ENCODE measurements at regions not wholly inside any gene's neighbourhood (a gene's known extent, or its start where the extent isn't known, plus 50 kb on each side); places are given as distances from the start of the nearest gene placed in this dataset.

GRCh38 chr7:130936202-130936931 is 202.4 kb upstream of the KLF14 start:
- Histone ChIP-seq H2AFZ (ENCODE audit: low read length) (no peak overlapping the region), H3K79me2 (ENCODE audit: insufficient read depth, low read length) (peaks cover 99% of the 10 kb centered on the region), H3K4me1 (ENCODE audit: insufficient read depth, low read length) (peaks cover 38% of the 10 kb centered on the region), H3K27me3 (ENCODE audit: insufficient read depth, low read length) (no peaks in the 10 kb centered on the region), H3K4me2 (ENCODE audit: insufficient read depth, low read length) (no peak overlapping the region), H3K4me3 (ENCODE audit: insufficient read depth, low read length) (no peak overlapping the region), H3K36me3 (ENCODE audit: insufficient read depth, low read length) (peaks cover 51% of the 10 kb centered on the region), H3K27ac (ENCODE audit: low read depth, low read length) (peak overlapping the region; percentile 30), H3K9me3 (ENCODE audit: low read depth, low read length) (no peaks in the 10 kb centered on the region), H4K20me1 (ENCODE audit: insufficient read depth, low read length) (peaks cover 27% of the 10 kb centered on the region)
- no peak for DNase-seq (ENCODE audit: insufficient read length, low spot score, missing footprints)
- no peak for TF ChIP-seq CTCF (IDR thresholded peaks at IDR 0.05; ENCODE audit: extremely low read depth, low read depth, low read length)

- peaks cover 51% of the 10 kb centered on the region for H3K36me3 ChIP-seq (ENCODE audit: insufficient read depth, low read length)
- peaks cover 99% of the 10 kb centered on the region for H3K79me2 ChIP-seq (ENCODE audit: insufficient read depth, low read length)
- no peak for DNase-seq (ENCODE audit: insufficient read length, low spot score, missing footprints)
- no peaks in the 10 kb centered on the region for H3K27me3 ChIP-seq (ENCODE audit: insufficient read depth, low read length)
- TF ChIP-seq CTCF (IDR thresholded peaks at IDR 0.05; ENCODE audit: extremely low read depth, low read depth, low read length), result no peak
- no peak overlapping the region for H3K4me3 ChIP-seq (ENCODE audit: insufficient read depth, low read length)
- no peak overlapping the region for H2AFZ ChIP-seq (ENCODE audit: low read length)
- H3K27ac ChIP-seq (ENCODE audit: low read depth, low read length), result peak overlapping the region; percentile 30
- H3K9me3 ChIP-seq (ENCODE audit: low read depth, low read length), result no peaks in the 10 kb centered on the region
- H3K4me2 ChIP-seq (ENCODE audit: insufficient read depth, low read length), result no peak overlapping the region
- peaks cover 43% of the 10 kb centered on the region for H3K4me1 ChIP-seq (ENCODE audit: insufficient read depth, low read length)
- peaks cover 27% of the 10 kb centered on the region for H4K20me1 ChIP-seq (ENCODE audit: insufficient read depth, low read length)
These were observed 203.0 kb upstream of the KLF14 start for GRCh38 chr7:130937016-130937415.

- Histone ChIP-seq H3K9me3 (ENCODE audit: low read depth, low read length) (no peaks in the 10 kb centered on the region), H3K4me3 (ENCODE audit: insufficient read depth, low read length) (no peak overlapping the region), H3K79me2 (ENCODE audit: insufficient read depth, low read length) (peaks cover 99% of the 10 kb centered on the region), H3K4me1 (ENCODE audit: insufficient read depth, low read length) (peaks cover 51% of the 10 kb centered on the region), H3K36me3 (ENCODE audit: insufficient read depth, low read length) (peaks cover 46% of the 10 kb centered on the region), H3K4me2 (ENCODE audit: insufficient read depth, low read length) (peak overlapping the region; percentile 91), H3K27ac (ENCODE audit: low read depth, low read length) (peak overlapping the region; percentile 97), H4K20me1 (ENCODE audit: insufficient read depth, low read length) (peaks cover 27% of the 10 kb centered on the region), H2AFZ (ENCODE audit: low read length) (no peak overlapping the region), H3K27me3 (ENCODE audit: insufficient read depth, low read length) (no peaks in the 10 kb centered on the region)
- no peak for TF ChIP-seq CTCF (IDR thresholded peaks at IDR 0.05; ENCODE audit: extremely low read depth, low read depth, low read length)
- DNase-seq (ENCODE audit: insufficient read length, low spot score, missing footprints), result no peak
These were observed 203.8 kb upstream of the KLF14 start for GRCh38 chr7:130937830-130938229.

- Histone ChIP-seq H3K27ac (ENCODE audit: low read depth, low read length) (peak overlapping the region; percentile 97), H3K4me2 (ENCODE audit: insufficient read depth, low read length) (peak overlapping the region; percentile 91), H4K20me1 (ENCODE audit: insufficient read depth, low read length) (peaks cover 24% of the 10 kb centered on the region), H3K4me1 (ENCODE audit: insufficient read depth, low read length) (peaks cover 59% of the 10 kb centered on the region), H3K79me2 (ENCODE audit: insufficient read depth, low read length) (peaks cover 99% of the 10 kb centered on the region), H2AFZ (ENCODE audit: low read length) (no peak overlapping the region), H3K36me3 (ENCODE audit: insufficient read depth, low read length) (peaks cover 38% of the 10 kb centered on the region), H3K27me3 (ENCODE audit: insufficient read depth, low read length) (no peaks in the 10 kb centered on the region), H3K4me3 (ENCODE audit: insufficient read depth, low read length) (peak overlapping the region; percentile 75), H3K9me3 (ENCODE audit: low read depth, low read length) (no peaks in the 10 kb centered on the region)
- TF ChIP-seq CTCF (IDR thresholded peaks at IDR 0.05; ENCODE audit: extremely low read depth, low read depth, low read length), result no peak
- DNase-seq (ENCODE audit: insufficient read length, low spot score, missing footprints), result peak; percentile 26
These were observed 204.7 kb upstream of the KLF14 start for GRCh38 chr7:130938661-130939060.
